HG02852 (cell line): ENCODE measurements at regions not wholly inside any gene's neighbourhood (a gene's known extent, or its start where the extent isn't known, plus 50 kb on each side); places are given as distances from the start of the nearest gene placed in this dataset.
A peak's percentile ranks its signal among the peaks of the same experiment; 100 is the strongest.

Source experiments
- ATAC-seq: cut with Tn5 transposase; IDR thresholded peaks from one replicate; pipeline ENCODE4 v1.9.1; 2021; ENCODE audit warnings: mild to moderate bottlenecking, moderate library complexity; ENCODE audit not compliant: unreplicated experiment

GRCh38 chr15:38671675-38672254 is 107.2 kb upstream of the RASGRP1 start:
- ATAC-seq, result peak; percentile 80

- no peak for ATAC-seq
Observed at GRCh38 chr15:38672273-38672672, 107.7 kb upstream of the RASGRP1 start.

- peak; percentile 27 for ATAC-seq
Observed at GRCh38 chr15:38672814-38673670, 108.4 kb upstream of the RASGRP1 start.

GRCh38 chr15:38674448-38674847 is 109.8 kb upstream of the RASGRP1 start:
- no peak for ATAC-seq

GRCh38 chr15:38678281-38678680 is 113.7 kb upstream of the RASGRP1 start:
- no peak for ATAC-seq

- no peak for ATAC-seq
Observed at GRCh38 chr15:38680775-38681174, 116.2 kb upstream of the RASGRP1 start.

GRCh38 chr15:38682363-38682762 is 117.7 kb upstream of the RASGRP1 start:
- no peak for ATAC-seq

GRCh38 chr15:38682861-38683260 is 118.2 kb upstream of the RASGRP1 start:
- peak; percentile 37 for ATAC-seq

- ATAC-seq, result peak; percentile 85
Observed at GRCh38 chr15:38683382-38684242, 119.0 kb upstream of the RASGRP1 start.

- ATAC-seq, result no peak
Observed at GRCh38 chr15:38684440-38685010, 119.9 kb upstream of the RASGRP1 start.

- no peak for ATAC-seq
Observed at GRCh38 chr15:38685686-38686339, 121.2 kb upstream of the RASGRP1 start.

- ATAC-seq, result no peak
Observed at GRCh38 chr15:38687340-38687739, 122.7 kb upstream of the RASGRP1 start.

GRCh38 chr15:38687775-38688495 is 123.3 kb upstream of the RASGRP1 start:
- ATAC-seq, result no peak

- no peak for ATAC-seq
Observed at GRCh38 chr15:38688761-38689160, 124.1 kb upstream of the RASGRP1 start.

GRCh38 chr15:38689522-38689921 is 124.9 kb upstream of the RASGRP1 start:
- no peak for ATAC-seq

- ATAC-seq, result no peak
Observed at GRCh38 chr15:38690216-38690615, 125.6 kb upstream of the RASGRP1 start.

- ATAC-seq, result peak; percentile 41
Observed at GRCh38 chr15:38690719-38691332, 126.2 kb upstream of the RASGRP1 start.

GRCh38 chr15:38691377-38691776 is 126.8 kb upstream of the RASGRP1 start:
- ATAC-seq, result no peak

GRCh38 chr15:38691965-38692788 is 127.6 kb upstream of the RASGRP1 start:
- no peak for ATAC-seq
